OCI-M1 (cell line): ENCODE measurements at regions not wholly inside any gene's neighbourhood (a gene's known extent, or its start where the extent isn't known, plus 50 kb on each side); places are given as distances from the start of the nearest gene placed in this dataset.
"Not testable (repeated sequence)": the region's sequence is repeated elsewhere in the genome, so short reads cannot be mapped to it uniquely, and the experiment has no call there.

Experiments used
- DNase-seq: peaks from one replicate; lab custom pipeline; 2025; lab: John Stamatoyannopoulos, UW

- DNase-seq, result no peak
These were observed 394.6 kb upstream of the MMS22L start for GRCh38 chr6:97677626-97678025.

- DNase-seq, result no peak
These were observed 404.9 kb upstream of the MMS22L start for GRCh38 chr6:97687916-97688315.

GRCh38 chr6:97689078-97689754 is 406.2 kb upstream of the MMS22L start:
- no peak for DNase-seq

GRCh38 chr6:97697456-97697855 is 414.4 kb upstream of the MMS22L start:
- no peak for DNase-seq

- no peak for DNase-seq
These were observed 418.8 kb upstream of the MMS22L start for GRCh38 chr6:97701801-97702200.

- no peak for DNase-seq
These were observed 419.2 kb upstream of the MMS22L start for GRCh38 chr6:97702248-97702647.

- DNase-seq, result peak; percentile 32
These were observed 420.6 kb upstream of the MMS22L start for GRCh38 chr6:97703661-97704060.

GRCh38 chr6:97705568-97705967 is 422.6 kb upstream of the MMS22L start:
- DNase-seq, result peak; percentile 81

GRCh38 chr6:97712751-97713150 is 429.7 kb upstream of the MMS22L start:
- no peak for DNase-seq

- no peak for DNase-seq
These were observed 431.8 kb upstream of the MMS22L start for GRCh38 chr6:97714772-97715171.

- no peak for DNase-seq
These were observed 434.1 kb upstream of the MMS22L start for GRCh38 chr6:97717086-97717485.

- peak; percentile 25 for DNase-seq
These were observed 443.4 kb upstream of the MMS22L start for GRCh38 chr6:97726378-97726777.

GRCh38 chr6:97732045-97732444 is 449.0 kb upstream of the MMS22L start:
- DNase-seq, result no peak

GRCh38 chr6:97757575-97757974 is 474.6 kb upstream of the MMS22L start:
- no peak for DNase-seq

GRCh38 chr6:97765461-97765860 is 482.4 kb upstream of the MMS22L start:
- no peak for DNase-seq

GRCh38 chr6:97771372-97771771 is 488.4 kb upstream of the MMS22L start:
- DNase-seq, result no peak

GRCh38 chr6:97775012-97775411 is 492.0 kb upstream of the MMS22L start:
- DNase-seq, result no peak

- DNase-seq, result no peak
These were observed 495.4 kb upstream of the MMS22L start for GRCh38 chr6:97778290-97779038.

- DNase-seq, result not testable (repeated sequence)
These were observed 496.2 kb upstream of the MMS22L start for GRCh38 chr6:97779039-97779766.

GRCh38 chr6:97790926-97791590 is 508.0 kb upstream of the MMS22L start:
- DNase-seq, result no peak

GRCh38 chr6:97805596-97805995 is 522.6 kb upstream of the MMS22L start:
- no peak for DNase-seq

- DNase-seq, result no peak
These were observed 529.9 kb upstream of the MMS22L start for GRCh38 chr6:97812940-97813339.
